Pancreas (tissue), 10 donors: ENCODE measurements at regions not wholly inside any gene's neighbourhood (a gene's known extent, or its start where the extent isn't known, plus 50 kb on each side); places are given as distances from the start of the nearest gene placed in this dataset.

Experiments used
- ATAC-seq, 4 donors: fragments of 200-7000 bp; cut with Tn5 transposase; one replicate each; pipeline versions ENCODE4 v1.8.0 to v1.9.1; 2020; ENCODE audit warnings: mild to moderate bottlenecking in 4 of 4, moderate library complexity in 4 of 4
- DNase-seq, 6 donors: peaks; one replicate each; pipeline ENCODE4 v3.0.0-alpha.2; 2020
- FAIRE-seq: peaks from 2 replicates; lab custom pipeline; 2012; peaks lifted over from hg19 to GRCh38; lab: Jason Lieb, UNC
- H3K27ac ChIP-seq, 4 donors: fragments of 200-600 bp; sonication (generic); 1 replicate in 3 of 4; 2 replicates in 1 of 4; pipeline versions ENCODE4 v1.5.0 to v1.8.0; 2020
- H3K27me3 ChIP-seq, 4 donors: fragments of 200-600 bp; one replicate each; pipeline ENCODE4 v1.8.0; 2021
- H3K36me3 ChIP-seq, 3 donors: fragments of 200-600 bp; sonication (generic) in 1 of 3; one replicate each; pipeline versions ENCODE4 v1.5.0 to v1.8.0; 2020 to 2021
- H3K4me1 ChIP-seq, 3 donors: fragments of 200-600 bp; one replicate each; pipeline ENCODE4 v1.8.0; 2021
- H3K4me3 ChIP-seq, 4 donors: fragments of 200-600 bp; sonication (generic) in 2 of 4; one replicate each; pipeline versions ENCODE4 v1.5.0 to v1.8.0; 2020 to 2021
- H3K9me3 ChIP-seq, 4 donors: fragments of 200-600 bp; one replicate each; pipeline ENCODE4 v1.8.0; 2021
- WGBS, 2 donors: extraction: QIAGEN DNeasy Blood & Tissue Kit; methylation state at CpG; one replicate each; pipeline ENCODE4 v1.1.7; 2013; 5-methylcytosine and 5-hydroxymethylcytosine counted together
- intact Hi-C, 3 donors: fragments of 100-400 bp; cut with DNase I; formaldehyde crosslinking; loops; one replicate each; pipeline versions ENCODE4 v1.11.1 to v1.14.2; 2022
- TF ChIP-seq, protein P1 (sequence below), 4 donors: fragments of 200-600 bp; sonication (generic) in 3 of 4; IDR thresholded peaks; one replicate each; pipeline versions ENCODE4 v1.5.0 to v1.8.0; 2021; ENCODE audit warnings: antibody characterized with exemption in 4 of 4
- donor health status: healthy with polysubstance abuse.
- donor health status: DM: no; HTN: no; CAD: no; lungs with moderate emphysema.
- donor health status: DM: no; HTN: no; CAD: no.
- donor health status: control.
- donor health status: control.
- donor health status: Bipolar disorder and iron deficiency.
- donor health status: DM: yes; HTN: yes; CAD: no.
- donor health status: DM: no; HTN: no; CAD: no.
- donor health status: DM: no; HTN: no; CAD: no.
- donor health status: DM: yes; HTN: yes; CAD: no.

DNA sequence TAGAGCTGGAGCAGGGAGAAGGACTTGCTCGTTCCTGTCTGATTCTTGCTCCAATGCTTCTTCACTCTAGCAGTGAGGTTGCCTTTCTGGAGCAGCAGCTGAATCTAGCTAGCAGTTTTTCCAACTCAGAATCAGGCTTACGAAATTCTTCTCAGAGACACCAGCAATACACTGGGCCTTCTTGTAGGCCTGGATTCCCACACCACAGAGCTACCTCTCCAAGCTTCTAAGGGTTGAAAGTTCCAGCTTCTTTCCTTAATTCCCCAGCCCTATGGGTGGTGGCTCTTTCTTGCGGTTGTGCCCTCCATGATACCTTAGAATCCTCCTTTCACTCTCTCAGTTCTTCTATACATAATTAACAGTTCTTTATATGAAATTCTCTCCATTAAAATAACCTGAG is 586.6 kb downstream of the INHBA start:
- intact Hi-C loops = no loop called here
- WGBS, 2 donors = 70 to 79% methylated on average over 3 of the region's 3 CpGs
- no peaks in the 10 kb centered on the region for H3K36me3 ChIP-seq
- H3K4me3 ChIP-seq = no peak overlapping the region
- H3K27me3 ChIP-seq = no peaks in the 10 kb centered on the region
- H3K9me3 ChIP-seq = no peaks in the 10 kb centered on the region
- H3K27ac ChIP-seq = no peak overlapping the region
- TF ChIP-seq, protein P1, sequence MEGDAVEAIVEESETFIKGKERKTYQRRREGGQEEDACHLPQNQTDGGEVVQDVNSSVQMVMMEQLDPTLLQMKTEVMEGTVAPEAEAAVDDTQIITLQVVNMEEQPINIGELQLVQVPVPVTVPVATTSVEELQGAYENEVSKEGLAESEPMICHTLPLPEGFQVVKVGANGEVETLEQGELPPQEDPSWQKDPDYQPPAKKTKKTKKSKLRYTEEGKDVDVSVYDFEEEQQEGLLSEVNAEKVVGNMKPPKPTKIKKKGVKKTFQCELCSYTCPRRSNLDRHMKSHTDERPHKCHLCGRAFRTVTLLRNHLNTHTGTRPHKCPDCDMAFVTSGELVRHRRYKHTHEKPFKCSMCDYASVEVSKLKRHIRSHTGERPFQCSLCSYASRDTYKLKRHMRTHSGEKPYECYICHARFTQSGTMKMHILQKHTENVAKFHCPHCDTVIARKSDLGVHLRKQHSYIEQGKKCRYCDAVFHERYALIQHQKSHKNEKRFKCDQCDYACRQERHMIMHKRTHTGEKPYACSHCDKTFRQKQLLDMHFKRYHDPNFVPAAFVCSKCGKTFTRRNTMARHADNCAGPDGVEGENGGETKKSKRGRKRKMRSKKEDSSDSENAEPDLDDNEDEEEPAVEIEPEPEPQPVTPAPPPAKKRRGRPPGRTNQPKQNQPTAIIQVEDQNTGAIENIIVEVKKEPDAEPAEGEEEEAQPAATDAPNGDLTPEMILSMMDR (IDR thresholded peaks at IDR 0.05) = no peak
- DNase-seq = no peak
- no peaks in the 10 kb centered on the region for H3K4me1 ChIP-seq
- no peak for ATAC-seq
- no peak for FAIRE-seq

- intact Hi-C loops = no loop called here
- Histone ChIP-seq H3K4me1 (no peaks in the 10 kb centered on the region), H3K27me3 (no peaks in the 10 kb centered on the region), H3K4me3 (no peak overlapping the region), H3K9me3 (no peaks in the 10 kb centered on the region), H3K27ac (no peak overlapping the region), H3K36me3 (no peaks in the 10 kb centered on the region)
- FAIRE-seq (no peak), DNase-seq (no peak), ATAC-seq (no peak)
- TF ChIP-seq, protein P1 (IDR thresholded peaks at IDR 0.05) = no peak
- 39 to 44% methylated on average over 2 of the region's 2 CpGs for WGBS, 2 donors
Measured at GRCh38 chr7:41114691-41115090, 588.2 kb downstream of the INHBA start.

DNA sequence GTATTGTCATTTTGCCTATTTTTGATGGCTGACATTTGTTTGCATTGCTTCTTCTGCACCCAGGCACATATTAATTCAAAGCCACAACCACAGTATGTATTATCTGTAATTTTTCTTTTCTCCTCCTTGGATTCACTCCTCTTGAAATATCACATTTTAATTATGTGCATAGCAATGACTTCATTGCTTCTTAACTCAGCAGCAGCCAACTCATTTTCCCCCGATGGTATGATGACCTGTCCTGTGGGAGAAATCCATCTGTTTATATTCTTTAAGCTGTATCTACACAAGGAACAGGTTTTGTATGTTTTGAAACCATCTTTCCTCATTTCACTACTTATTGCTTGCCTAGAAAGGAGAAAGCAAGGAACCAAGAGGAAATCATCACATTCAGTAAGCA is 588.8 kb downstream of the INHBA start:
- H3K9me3 ChIP-seq = no peaks in the 10 kb centered on the region
- TF ChIP-seq, protein P1 (IDR thresholded peaks at IDR 0.05) = no peak
- FAIRE-seq (no peak), DNase-seq (no peak), ATAC-seq (no peak)
- WGBS, 2 donors = 32 to 39% methylated on average over 1 of the region's 1 CpG
- no peak overlapping the region for H3K27ac ChIP-seq
- intact Hi-C loops = no loop called here
- H3K27me3 ChIP-seq = no peaks in the 10 kb centered on the region
- no peak overlapping the region for H3K4me3 ChIP-seq
- H3K4me1 ChIP-seq = no peaks in the 10 kb centered on the region
- no peaks in the 10 kb centered on the region for H3K36me3 ChIP-seq

DNA sequence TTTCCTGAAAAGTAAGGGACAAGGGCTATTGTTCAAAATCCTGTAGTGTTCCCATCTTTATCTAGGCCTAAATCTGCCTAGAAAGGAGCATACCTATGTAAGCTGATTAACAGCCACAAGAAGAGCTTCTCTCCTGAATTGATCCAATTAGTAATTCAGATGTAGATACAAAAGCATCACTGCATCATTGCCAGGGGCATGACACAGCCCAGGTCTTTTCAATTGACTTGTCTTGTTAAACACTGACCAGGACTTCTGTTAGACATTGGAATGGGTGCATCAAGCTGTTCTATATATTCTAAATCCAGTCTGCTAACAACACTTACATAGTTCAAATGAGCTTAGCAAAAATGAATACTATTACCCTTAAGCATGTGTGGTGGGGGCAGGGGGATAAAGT is 589.2 kb downstream of the INHBA start:
- TF ChIP-seq, protein P1 (IDR thresholded peaks at IDR 0.05) = no peak
- H3K9me3 ChIP-seq = no peaks in the 10 kb centered on the region
- ATAC-seq = no peak
- intact Hi-C loops = no loop called here
- no peaks in the 10 kb centered on the region for H3K36me3 ChIP-seq
- H3K4me1 ChIP-seq = no peaks in the 10 kb centered on the region
- no peaks in the 10 kb centered on the region for H3K27me3 ChIP-seq
- DNase-seq = no peak
- no peak overlapping the region for H3K4me3 ChIP-seq
- no peak overlapping the region for H3K27ac ChIP-seq
- no peak for FAIRE-seq

GRCh38 chr7:41110186-41110585 is 592.7 kb downstream of the INHBA start:
- intact Hi-C loops = no loop called here

More at GRCh38 chr7:41110186-41110585, 592.7 kb downstream of the INHBA start:
- FAIRE-seq = no peak
- TF ChIP-seq, protein P1 (IDR thresholded peaks at IDR 0.05) = no peak
- no peaks in the 10 kb centered on the region for H3K9me3 ChIP-seq
- ATAC-seq = no peak
- no peaks in the 10 kb centered on the region for H3K4me1 ChIP-seq
- H3K27me3 ChIP-seq = no peaks in the 10 kb centered on the region
- 60 to 71% methylated on average over 1 of the region's 1 CpG for WGBS, 2 donors
- no peak overlapping the region for H3K27ac ChIP-seq
- H3K4me3 ChIP-seq = no peak overlapping the region
- H3K36me3 ChIP-seq = no peaks in the 10 kb centered on the region
- no peak for DNase-seq
